Stimulated activated naive CD8-positive, alpha-beta T cell treated with anti-CD3 and anti-CD28 coated beads, Interleukin-15, Interleukin-2, amounts not matched to agents 100 U/mL and 50 U/mL, for 24 hours (primary cell): ENCODE measurements at regions not wholly inside any gene's neighbourhood (a gene's known extent, or its start where the extent isn't known, plus 50 kb on each side); places are given as distances from the start of the nearest gene placed in this dataset.
"Not testable (repeated sequence)": the region's sequence is repeated elsewhere in the genome, so short reads cannot be mapped to it uniquely, and the experiment has no call there.

ENCODE experiments used
- ATAC-seq: fragments of 150-1000 bp; cut with Tn5 transposase; one replicate; pipeline ENCODE4 v1.10.0; 2021
- DNase-seq: peaks from one replicate; pipeline ENCODE4 v3.0.0; 2021

DNA sequence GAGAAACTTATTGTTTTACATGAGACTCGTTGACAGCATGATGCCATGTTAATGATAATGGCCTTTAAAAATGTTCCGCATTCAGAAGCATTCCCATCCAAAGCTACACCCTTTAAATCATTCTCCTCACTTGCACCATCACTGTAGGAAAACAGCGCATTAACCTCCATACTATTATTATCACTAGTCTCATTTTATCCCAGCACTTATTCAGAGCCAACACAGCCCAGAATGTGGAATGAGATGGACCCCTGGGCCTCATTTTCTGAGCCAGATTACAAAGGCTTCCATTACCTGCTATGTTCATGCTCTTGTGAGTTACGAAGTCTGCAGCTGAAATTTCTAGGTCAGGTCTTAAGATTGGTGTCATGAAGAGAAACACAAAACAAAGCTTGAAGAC lies 159.4 kb downstream of the HS3ST3A1 start:
- no peak for DNase-seq
- ATAC-seq = no peak

DNA sequence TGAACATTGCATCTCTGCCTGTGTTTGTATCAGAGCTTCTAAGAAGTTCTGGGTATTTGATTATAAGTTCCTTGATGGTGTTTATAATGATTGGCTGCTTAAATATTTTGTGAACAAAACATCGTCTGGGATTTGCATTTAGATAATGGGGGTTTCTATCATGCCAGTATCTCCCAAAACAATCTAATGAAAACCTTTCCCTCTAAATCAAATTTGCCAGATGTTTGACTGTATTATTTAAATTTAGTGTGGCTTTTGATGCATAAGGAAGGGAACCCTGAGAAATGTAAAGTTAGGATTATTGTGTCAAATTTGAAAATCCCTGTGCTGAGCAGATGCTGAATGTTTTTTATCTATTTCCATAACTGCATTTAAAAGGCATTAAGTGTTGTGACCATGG lies 159.9 kb downstream of the HS3ST3A1 start:
- no peak for ATAC-seq

DNA sequence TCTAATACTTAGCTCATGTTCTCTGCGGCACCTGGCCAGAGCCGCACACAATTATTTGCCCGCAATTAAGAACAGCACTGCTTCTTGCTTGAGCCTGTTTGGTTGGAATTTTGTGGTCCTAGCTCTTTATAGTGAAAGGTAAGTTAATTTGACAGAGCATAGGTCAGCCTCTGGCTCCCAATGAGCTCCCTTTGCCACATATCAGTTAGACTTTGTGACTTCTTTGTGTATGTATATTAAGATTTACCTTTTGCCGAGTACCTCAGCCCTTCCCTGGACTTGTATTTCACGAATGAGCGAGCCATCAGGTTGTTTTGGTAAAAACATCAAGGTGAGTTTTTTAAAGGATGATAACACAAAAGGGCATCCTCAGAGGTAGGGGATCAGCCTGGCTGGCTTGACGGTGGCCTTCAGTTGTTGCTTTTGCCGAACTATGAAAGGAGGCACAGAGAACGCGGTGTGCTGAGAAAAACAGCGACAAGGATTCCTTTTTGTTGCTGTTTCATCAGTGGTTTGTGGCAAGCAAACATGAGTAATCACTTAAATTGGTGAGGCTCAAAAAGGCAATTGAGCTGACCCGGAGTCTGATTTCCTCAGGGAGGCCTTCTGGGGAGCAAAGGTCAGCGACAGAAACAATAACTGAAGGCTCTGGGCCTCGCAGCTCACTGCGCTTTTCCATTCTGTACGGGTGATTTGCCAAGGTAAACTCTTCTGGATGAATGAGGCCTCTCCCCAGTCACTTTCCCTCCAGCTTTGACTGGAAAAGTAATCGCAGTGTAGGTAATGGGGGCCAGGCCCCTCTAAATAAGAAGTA lies 163.6 kb downstream of the HS3ST3A1 start:
- DNase-seq (no peak), ATAC-seq (no peak)

More for the DNA sequence above, 159.9 kb downstream of the HS3ST3A1 start:
- no peak for DNase-seq

DNA sequence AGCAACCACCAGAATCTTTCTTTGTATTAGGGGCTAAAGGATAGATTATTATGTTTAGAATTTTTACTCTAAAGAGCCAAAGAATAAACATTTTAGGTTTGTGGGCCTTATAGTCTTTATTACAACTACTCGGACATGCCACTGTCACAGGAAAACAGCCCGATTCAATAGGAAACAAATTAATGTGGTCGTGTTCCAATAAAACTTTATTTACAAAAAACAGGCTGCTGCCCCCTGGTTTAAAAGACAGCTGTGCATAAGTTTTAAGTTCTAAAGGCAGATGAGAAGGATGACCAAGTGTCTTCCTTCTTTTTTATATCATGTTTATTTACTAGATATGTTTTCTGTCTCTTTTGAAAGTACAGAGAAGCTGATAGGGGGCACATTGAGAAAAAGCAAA lies 166.5 kb downstream of the HS3ST3A1 start:
- DNase-seq (no peak), ATAC-seq (no peak)

DNA sequence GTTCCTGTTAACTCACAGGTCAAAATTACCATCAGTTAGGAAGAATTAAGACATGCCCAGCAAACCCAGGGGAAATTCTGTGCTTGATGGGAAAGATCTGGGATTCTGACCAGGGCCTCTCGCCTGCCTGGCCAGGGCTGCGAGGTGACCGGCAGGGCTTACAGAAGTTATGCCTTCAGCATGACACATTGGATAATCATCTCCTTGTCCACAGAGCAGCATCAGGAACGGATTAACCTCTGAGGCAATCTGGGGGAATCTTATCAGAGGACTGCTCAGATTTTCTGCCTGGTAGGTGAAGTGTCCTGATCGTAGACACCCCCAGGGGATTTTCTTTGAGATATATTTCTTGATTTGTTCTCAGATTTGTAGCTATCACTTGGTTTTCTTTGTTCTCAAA lies 172.5 kb downstream of the HS3ST3A1 start:
- no peak for DNase-seq
- ATAC-seq = no peak

- ATAC-seq (no peak), DNase-seq (no peak)
These were observed 173.1 kb downstream of the HS3ST3A1 start for GRCh38 chr17:13428611-13429042.

GRCh38 chr17:13426991-13427390 lies 174.7 kb downstream of the HS3ST3A1 start:
- no peak for ATAC-seq

DNA sequence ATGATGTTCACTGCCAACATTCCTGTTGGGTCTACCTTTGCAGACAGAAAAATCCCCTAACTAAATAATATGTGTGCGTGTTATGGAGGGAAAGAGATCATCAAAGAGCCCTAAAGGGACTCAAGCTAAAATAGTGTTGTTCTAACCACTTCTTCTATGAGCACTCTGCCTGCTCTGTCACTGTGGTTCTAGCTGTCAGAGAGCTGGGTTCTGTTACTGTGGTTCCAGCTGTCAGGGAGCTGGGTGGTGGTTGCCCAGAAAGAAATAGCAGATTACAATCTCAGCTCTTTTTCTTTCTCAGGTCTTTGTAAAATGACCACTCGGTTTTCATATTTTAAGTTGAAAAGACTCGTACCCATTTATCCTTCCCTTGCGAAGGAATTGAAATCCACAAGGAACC lies 176.3 kb downstream of the HS3ST3A1 start:
- ATAC-seq (no peak), DNase-seq (no peak)

More at GRCh38 chr17:13426991-13427390, 174.7 kb downstream of the HS3ST3A1 start:
- DNase-seq = no peak

- ATAC-seq (no peak), DNase-seq (no peak)
These were observed 180.1 kb downstream of the HS3ST3A1 start for GRCh38 chr17:13421581-13422130.

GRCh38 chr17:13420878-13421277 lies 180.9 kb downstream of the HS3ST3A1 start:
- ATAC-seq (no peak), DNase-seq (no peak)

DNA sequence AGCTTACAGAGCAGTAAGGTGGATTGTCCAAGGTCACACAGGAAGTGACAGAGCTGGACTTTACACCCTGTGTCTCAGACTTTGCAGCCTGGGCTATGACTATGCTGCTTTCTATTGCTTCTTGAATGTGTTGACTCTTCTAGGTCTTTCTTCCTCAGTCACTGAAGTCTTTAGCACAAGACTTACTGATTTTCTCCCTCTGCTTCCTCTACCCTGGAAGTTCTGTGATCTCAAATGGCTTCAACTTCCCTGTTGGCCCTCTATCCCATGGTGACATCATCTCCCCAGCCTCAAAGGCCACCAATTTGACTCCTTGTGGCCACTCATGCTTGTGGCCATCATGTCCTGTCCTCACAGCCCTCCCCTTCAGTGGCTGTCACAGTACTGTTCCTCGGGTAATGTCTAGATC lies 181.3 kb downstream of the HS3ST3A1 start:
- no peak for ATAC-seq
- DNase-seq = no peak

GRCh38 chr17:13419676-13420075 lies 182.1 kb downstream of the HS3ST3A1 start:
- no peak for ATAC-seq

DNA sequence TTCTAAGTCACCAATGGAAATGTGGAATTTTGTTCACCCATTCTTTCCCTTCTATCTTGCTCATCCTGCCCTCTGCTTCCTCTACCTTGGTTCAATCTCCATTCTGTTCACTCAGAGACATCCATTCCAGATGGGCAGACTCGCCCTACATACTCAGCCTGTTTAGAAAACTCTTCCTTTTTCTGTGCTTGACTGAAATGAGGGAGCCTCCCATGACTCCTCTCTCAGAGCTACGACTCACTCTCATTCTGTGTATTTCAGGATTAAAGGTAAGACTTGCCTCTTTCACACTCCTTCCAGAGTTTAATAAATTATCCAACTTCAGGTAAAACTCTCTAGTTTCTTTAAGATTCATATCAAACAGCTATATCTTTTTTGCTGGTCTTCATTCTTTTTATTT lies 182.8 kb downstream of the HS3ST3A1 start:
- ATAC-seq = no peak
- DNase-seq = no peak

More at GRCh38 chr17:13419676-13420075, 182.1 kb downstream of the HS3ST3A1 start:
- no peak for DNase-seq

DNA sequence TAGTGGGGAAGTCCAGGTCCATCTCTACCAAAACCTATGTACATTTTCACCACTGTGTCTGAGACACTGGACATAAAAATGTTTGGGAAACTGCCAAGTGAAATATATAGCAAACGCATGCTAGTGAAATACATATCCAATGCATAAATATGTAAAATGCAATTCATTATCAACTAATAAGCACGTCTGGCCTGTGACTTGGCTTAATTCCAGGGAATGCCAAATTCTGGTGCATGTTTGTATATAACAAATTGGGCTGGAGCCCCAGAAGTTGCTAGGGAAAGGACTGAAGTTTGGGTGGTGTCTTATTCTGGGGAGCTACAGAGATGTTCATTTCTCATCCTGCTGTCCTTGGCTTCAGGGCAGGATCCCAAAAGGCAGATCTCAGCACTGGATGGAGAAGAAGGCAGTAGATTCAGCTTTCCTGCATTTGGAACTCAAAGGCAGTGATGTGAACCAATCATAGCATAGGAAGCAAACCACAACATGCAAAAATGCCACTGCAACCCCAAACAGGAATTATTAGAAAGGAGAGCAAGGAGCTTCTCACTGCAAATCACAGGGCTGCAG lies 184.3 kb downstream of the HS3ST3A1 start:
- DNase-seq = no peak
- no peak for ATAC-seq

GRCh38 chr17:13416748-13417363 lies 184.9 kb downstream of the HS3ST3A1 start:
- ATAC-seq = no peak

DNA sequence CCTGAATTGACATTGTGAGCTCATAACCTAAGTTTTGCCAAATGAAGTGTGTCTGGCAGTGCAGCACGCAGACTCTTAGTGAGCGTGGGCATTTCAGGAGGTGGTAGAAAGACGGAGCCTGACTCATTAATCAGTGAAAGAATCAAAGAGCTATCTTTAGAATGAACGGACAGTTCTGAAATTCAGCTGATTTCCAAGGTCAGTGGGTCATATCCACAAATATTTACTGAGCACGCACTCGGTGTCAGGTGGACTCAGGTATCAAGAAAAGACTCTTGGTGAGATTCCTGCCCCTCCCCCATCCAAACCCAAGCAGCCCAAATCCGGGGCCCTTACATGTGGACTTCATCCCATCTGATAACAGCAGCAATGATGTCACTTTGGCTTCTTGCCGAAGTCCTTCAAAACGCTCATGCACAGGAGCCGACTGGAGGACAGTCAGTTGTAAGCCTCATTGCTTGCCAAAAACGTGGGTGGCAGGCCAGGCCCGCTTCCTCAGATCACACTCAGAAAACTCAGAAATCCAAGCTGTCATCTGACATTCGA lies 185.8 kb downstream of the HS3ST3A1 start:
- ATAC-seq = no peak
- no peak for DNase-seq

More at GRCh38 chr17:13416748-13417363, 184.9 kb downstream of the HS3ST3A1 start:
- DNase-seq = no peak

GRCh38 chr17:13415200-13415599 lies 186.5 kb downstream of the HS3ST3A1 start:
- DNase-seq = not testable (repeated sequence)

DNA sequence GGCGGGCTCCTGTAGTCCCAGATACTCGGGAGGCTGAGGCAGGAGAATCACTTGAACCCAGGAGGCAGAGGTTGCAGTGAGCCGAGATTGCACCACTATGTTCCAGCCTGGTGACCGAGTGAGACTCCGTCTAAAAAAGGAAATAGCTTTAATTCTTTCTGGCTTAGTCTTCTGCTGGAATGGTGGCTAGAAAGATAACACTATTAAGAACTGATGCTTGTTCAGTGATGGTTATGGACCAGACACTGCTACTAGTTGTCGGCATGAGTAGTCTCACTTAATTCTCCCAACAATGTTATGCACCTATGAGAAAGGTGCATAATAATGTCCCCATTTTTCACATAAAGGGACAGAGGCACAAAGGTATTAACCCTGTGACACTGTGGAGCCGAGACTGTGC lies 188.7 kb downstream of the HS3ST3A1 start:
- ATAC-seq = no peak
- DNase-seq = no peak

More at GRCh38 chr17:13415200-13415599, 186.5 kb downstream of the HS3ST3A1 start:
- ATAC-seq = not testable (repeated sequence)

GRCh38 chr17:13410874-13411273 lies 190.9 kb downstream of the HS3ST3A1 start:
- ATAC-seq (no peak), DNase-seq (no peak)

- DNase-seq = no peak
- no peak for ATAC-seq
These were observed 191.5 kb downstream of the HS3ST3A1 start for GRCh38 chr17:13410214-13410613.

DNA sequence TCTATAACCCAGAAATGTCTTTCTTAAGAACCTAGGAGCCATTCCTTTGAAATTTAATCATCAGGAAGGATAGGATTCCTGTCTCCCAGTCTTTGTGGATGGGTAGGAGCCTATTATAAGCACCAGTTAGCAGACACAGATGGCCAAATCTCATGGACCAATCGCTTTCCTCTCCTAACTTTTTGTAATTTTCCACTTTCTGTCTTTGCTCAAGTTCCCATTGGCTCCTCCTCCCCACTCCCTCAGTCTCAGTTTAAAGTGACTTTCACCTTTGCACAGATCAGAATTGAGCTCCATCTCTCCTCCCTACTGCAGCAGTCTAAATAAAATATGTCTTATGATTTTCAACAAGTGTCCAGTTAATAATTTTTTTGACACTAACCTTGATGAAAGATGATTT lies 192.3 kb downstream of the HS3ST3A1 start:
- ATAC-seq (no peak), DNase-seq (no peak)

GRCh38 chr17:13407381-13407780 lies 194.3 kb downstream of the HS3ST3A1 start:
- ATAC-seq (no peak), DNase-seq (no peak)

- DNase-seq (no peak), ATAC-seq (no peak)
These were observed 195.9 kb downstream of the HS3ST3A1 start for GRCh38 chr17:13405807-13406206.
